ENCODE measurements at regions not wholly inside any gene's neighbourhood (a gene's known extent, or its start where the extent isn't known, plus 50 kb on each side); places are given as distances from the start of the nearest gene placed in this dataset.

- intact Hi-C loops (cut with micrococcal nuclease; ENCODE audit: unreplicated experiment) (no loop called here), in situ Hi-C loops (cut with MboI) (no loop called here)
- FAIRE-seq (no peak), ATAC-seq (no peak), DNase-seq (ENCODE audit: low read depth, low spot score) (no peak)
- H3K4me2 ChIP-seq (ENCODE audit: control insufficient read depth, insufficient read depth): no peak overlapping the region
- no peaks in the 10 kb centered on the region for H3K36me3 ChIP-seq (ENCODE audit: control insufficient read depth in 2 of 2, insufficient read depth in 2 of 2, low read length in 1 of 2)
- no peak for TF ChIP-seq CHD1 (IDR thresholded peaks at IDR 0.05; ENCODE audit: low read depth, low read length)
- TF ChIP-seq IKZF2 (IDR thresholded peaks at IDR 0.05): no peak
- TF ChIP-seq CTCF (IDR thresholded peaks at IDR 0.05 in 2 of 3, conservative IDR thresholded peaks at IDR 0.05 in 1 of 3; ENCODE audit: control insufficient read depth in 2 of 3, extremely low read depth in 1 of 3, insufficient read depth in 1 of 3, low read depth in 3 of 3, low read length in 3 of 3): peak in 1 of 3 experiments; percentile 22; a peak in 1 of 6 replicates
- no peak for TF ChIP-seq MEF2A (IDR thresholded peaks at IDR 0.05; ENCODE audit: insufficient read depth, low read depth, low read length)
- no peak for TF ChIP-seq RAD51 (IDR thresholded peaks at IDR 0.05)
- no peaks in the 10 kb centered on the region for H3K4me1 ChIP-seq (ENCODE audit: control insufficient read depth, insufficient read depth, low read length)
- ChIA-PET RAD21 (ENCODE audit: unreplicated experiment) (no interaction called here), CTCF (no interaction called here), SMC1A (ENCODE audit: uncharacterized antibody, unreplicated experiment) (no interaction called here), POLR2A (no interaction called here)
- H3K4me3 ChIP-seq: no peak overlapping the region
- H4K20me1 ChIP-seq (ENCODE audit: control insufficient read depth, insufficient read depth): no peaks in the 10 kb centered on the region
- H3K9me3 ChIP-seq (replicated peaks; ENCODE audit: control insufficient read depth, insufficient read depth, low read length): no peaks in the 10 kb centered on the region; the same call in 2 of the 3 replicates
- H3K9ac ChIP-seq (ENCODE audit: control insufficient read depth, insufficient read depth, low read length): no peak overlapping the region
- no TSS peak for BruUV-seq (replicated peaks)
- no peak overlapping the region for H2AFZ ChIP-seq (ENCODE audit: control insufficient read depth, low read depth, low read length)
- H3K27ac ChIP-seq (ENCODE audit: control insufficient read depth, insufficient read depth): no peak overlapping the region
- WGBS (ENCODE audit: insufficient coverage, insufficient replicate concordance, low lambda C conversion rate, missing lambda C conversion rate): 34% methylated on average over 8 of the region's 8 CpGs
- no peaks in the 10 kb centered on the region for H3K79me2 ChIP-seq (ENCODE audit: control insufficient read depth, insufficient read depth, low read length)
- H3K27me3 ChIP-seq (replicated peaks in 1 of 2; ENCODE audit: control insufficient read depth in 2 of 2, insufficient read depth in 2 of 2, low read length in 1 of 2): no peaks in the 10 kb centered on the region
These were observed 62.7 kb upstream of the ADORA2B start for GRCh38 chr17:15882058-15882720.

- CTCF ChIA-PET: no interaction called here
- no peak overlapping the region for H3K9ac ChIP-seq (ENCODE audit: control insufficient read depth, insufficient read depth, low read length)
- DNase-seq (ENCODE audit: low read depth, low spot score) (no peak), ATAC-seq (no peak), FAIRE-seq (no peak)
- 17% methylated on average over 4 of the region's 4 CpGs for WGBS (ENCODE audit: insufficient coverage, insufficient replicate concordance, low lambda C conversion rate, missing lambda C conversion rate)
- no peaks in the 10 kb centered on the region for H3K79me2 ChIP-seq (ENCODE audit: control insufficient read depth, insufficient read depth, low read length)
- intact Hi-C loops (cut with micrococcal nuclease; ENCODE audit: unreplicated experiment) (no loop called here), in situ Hi-C loops (cut with MboI) (no loop called here)
- H2AFZ ChIP-seq (ENCODE audit: control insufficient read depth, low read depth, low read length): no peak overlapping the region
- H3K4me2 ChIP-seq (ENCODE audit: control insufficient read depth, insufficient read depth): no peak overlapping the region
- H3K9me3 ChIP-seq (replicated peaks; ENCODE audit: control insufficient read depth, insufficient read depth, low read length): no peaks in the 10 kb centered on the region; the same call in 2 of the 3 replicates
- SMC1A ChIA-PET (ENCODE audit: uncharacterized antibody, unreplicated experiment): no interaction called here
- no TSS peak for BruUV-seq (replicated peaks)
- H3K27me3 ChIP-seq (replicated peaks in 1 of 2; ENCODE audit: control insufficient read depth in 2 of 2, insufficient read depth in 2 of 2, low read length in 1 of 2): no peaks in the 10 kb centered on the region
- POLR2A ChIA-PET: no interaction called here
- H3K4me1 ChIP-seq (ENCODE audit: control insufficient read depth, insufficient read depth, low read length): no peaks in the 10 kb centered on the region
- H4K20me1 ChIP-seq (ENCODE audit: control insufficient read depth, insufficient read depth): no peaks in the 10 kb centered on the region
- H3K4me3 ChIP-seq: no peak overlapping the region
- RAD21 ChIA-PET (ENCODE audit: unreplicated experiment): no interaction called here
- no peaks in the 10 kb centered on the region for H3K36me3 ChIP-seq (ENCODE audit: control insufficient read depth in 2 of 2, insufficient read depth in 2 of 2, low read length in 1 of 2)
- H3K27ac ChIP-seq (ENCODE audit: control insufficient read depth, insufficient read depth): no peak overlapping the region
- TF ChIP-seq HCFC1 (IDR thresholded peaks at IDR 0.05; ENCODE audit: low read length) (no peak), EGR1 (IDR thresholded peaks at IDR 0.05; ENCODE audit: borderline replicate concordance in 1 of 2, low read depth in 2 of 2, low read length in 2 of 2) (no peak), POLR2AphosphoS2 (IDR thresholded peaks at IDR 0.05; ENCODE audit: low read depth, low read length) (no peak), CBX3 (IDR thresholded peaks at IDR 0.05; ENCODE audit: borderline replicate concordance, low read depth) (no peak), POU2F2 (IDR thresholded peaks at IDR 0.05; ENCODE audit: borderline replicate concordance, low read depth, low read length) (no peak), ATF2 (IDR thresholded peaks at IDR 0.05; ENCODE audit: low read length) (no peak), KLF5 (IDR thresholded peaks at IDR 0.05; ENCODE audit: partially characterized antibody) (no peak), SP1 (IDR thresholded peaks at IDR 0.05; ENCODE audit: low read depth, low read length) (no peak), KDM1A (IDR thresholded peaks at IDR 0.05; ENCODE audit: borderline replicate concordance) (no peak), CHD2 (IDR thresholded peaks at IDR 0.05; ENCODE audit: borderline replicate concordance, low read depth, low read length) (no peak), RAD51 (IDR thresholded peaks at IDR 0.05) (no peak)
These were observed 62.2 kb upstream of the ADORA2B start for GRCh38 chr17:15882777-15883176.

Measured in GM12878 (cell line).